ENCODE measurements at regions not wholly inside any gene's neighbourhood (a gene's known extent, or its start where the extent isn't known, plus 50 kb on each side); places are given as distances from the start of the nearest gene placed in this dataset.

DNA sequence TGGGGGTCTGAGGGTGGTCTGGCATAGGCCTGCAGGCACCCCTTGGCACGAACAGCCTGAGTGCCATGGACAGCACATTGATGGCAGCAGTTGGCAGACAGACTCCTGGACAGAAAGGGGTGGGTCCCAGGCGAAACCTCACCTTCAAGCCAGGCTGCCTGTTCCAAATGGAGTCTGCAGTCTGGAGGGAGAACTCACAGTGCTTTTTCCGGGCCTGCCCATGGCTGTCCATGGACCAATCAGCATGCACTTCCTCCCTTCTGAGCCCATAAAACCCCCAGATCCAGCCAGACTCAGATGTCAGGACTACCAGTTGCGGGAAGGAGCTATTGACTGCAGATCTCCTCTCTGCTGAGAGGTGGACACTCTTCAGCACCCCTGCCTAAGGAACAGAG lies 694.6 kb upstream of the ACVR2A start:
- TF ChIP-seq, protein P1, sequence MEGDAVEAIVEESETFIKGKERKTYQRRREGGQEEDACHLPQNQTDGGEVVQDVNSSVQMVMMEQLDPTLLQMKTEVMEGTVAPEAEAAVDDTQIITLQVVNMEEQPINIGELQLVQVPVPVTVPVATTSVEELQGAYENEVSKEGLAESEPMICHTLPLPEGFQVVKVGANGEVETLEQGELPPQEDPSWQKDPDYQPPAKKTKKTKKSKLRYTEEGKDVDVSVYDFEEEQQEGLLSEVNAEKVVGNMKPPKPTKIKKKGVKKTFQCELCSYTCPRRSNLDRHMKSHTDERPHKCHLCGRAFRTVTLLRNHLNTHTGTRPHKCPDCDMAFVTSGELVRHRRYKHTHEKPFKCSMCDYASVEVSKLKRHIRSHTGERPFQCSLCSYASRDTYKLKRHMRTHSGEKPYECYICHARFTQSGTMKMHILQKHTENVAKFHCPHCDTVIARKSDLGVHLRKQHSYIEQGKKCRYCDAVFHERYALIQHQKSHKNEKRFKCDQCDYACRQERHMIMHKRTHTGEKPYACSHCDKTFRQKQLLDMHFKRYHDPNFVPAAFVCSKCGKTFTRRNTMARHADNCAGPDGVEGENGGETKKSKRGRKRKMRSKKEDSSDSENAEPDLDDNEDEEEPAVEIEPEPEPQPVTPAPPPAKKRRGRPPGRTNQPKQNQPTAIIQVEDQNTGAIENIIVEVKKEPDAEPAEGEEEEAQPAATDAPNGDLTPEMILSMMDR (conservative IDR thresholded peaks at IDR 0.05): no peak
- TF ChIP-seq EZH2 (IDR thresholded peaks at IDR 0.05; ENCODE audit: low read depth): no peak
